ENCODE measurements at regions not wholly inside any gene's neighbourhood (a gene's known extent, or its start where the extent isn't known, plus 50 kb on each side); places are given as distances from the start of the nearest gene placed in this dataset.

DNA sequence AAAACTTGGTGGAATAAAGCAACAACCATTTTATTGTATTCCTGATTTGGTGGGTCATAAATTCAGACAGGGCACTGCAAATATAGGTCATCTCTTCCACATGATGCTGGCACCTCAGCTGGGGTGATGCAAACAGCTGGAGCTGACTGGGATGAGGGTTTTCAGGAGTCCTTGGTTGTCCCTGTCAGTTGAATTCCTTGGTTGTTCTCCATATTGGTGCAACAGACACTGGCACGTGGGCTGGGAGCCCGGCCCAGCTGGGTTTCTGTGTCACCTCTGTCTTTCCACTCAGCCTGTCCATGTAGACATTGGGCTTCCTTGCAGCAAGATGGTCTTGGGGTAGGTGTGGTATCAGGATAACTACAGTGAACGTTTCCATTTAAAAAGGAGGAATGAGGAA lies 518.0 kb upstream of the MEF2C start:
- no peak overlapping the region for H3K4me3 Mint-ChIP-seq (ENCODE audit: unreplicated experiment)
- TF ChIP-seq, protein P1, sequence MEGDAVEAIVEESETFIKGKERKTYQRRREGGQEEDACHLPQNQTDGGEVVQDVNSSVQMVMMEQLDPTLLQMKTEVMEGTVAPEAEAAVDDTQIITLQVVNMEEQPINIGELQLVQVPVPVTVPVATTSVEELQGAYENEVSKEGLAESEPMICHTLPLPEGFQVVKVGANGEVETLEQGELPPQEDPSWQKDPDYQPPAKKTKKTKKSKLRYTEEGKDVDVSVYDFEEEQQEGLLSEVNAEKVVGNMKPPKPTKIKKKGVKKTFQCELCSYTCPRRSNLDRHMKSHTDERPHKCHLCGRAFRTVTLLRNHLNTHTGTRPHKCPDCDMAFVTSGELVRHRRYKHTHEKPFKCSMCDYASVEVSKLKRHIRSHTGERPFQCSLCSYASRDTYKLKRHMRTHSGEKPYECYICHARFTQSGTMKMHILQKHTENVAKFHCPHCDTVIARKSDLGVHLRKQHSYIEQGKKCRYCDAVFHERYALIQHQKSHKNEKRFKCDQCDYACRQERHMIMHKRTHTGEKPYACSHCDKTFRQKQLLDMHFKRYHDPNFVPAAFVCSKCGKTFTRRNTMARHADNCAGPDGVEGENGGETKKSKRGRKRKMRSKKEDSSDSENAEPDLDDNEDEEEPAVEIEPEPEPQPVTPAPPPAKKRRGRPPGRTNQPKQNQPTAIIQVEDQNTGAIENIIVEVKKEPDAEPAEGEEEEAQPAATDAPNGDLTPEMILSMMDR (IDR thresholded peaks at IDR 0.05): no peak
- H3K27ac Mint-ChIP-seq (ENCODE audit: unreplicated experiment): no peak overlapping the region
- H3K4me1 Mint-ChIP-seq (ENCODE audit: unreplicated experiment): peaks cover 7% of the 10 kb centered on the region
- no peak for DNase-seq (ENCODE audit: extremely low spot score, unreplicated experiment)
- no peaks in the 10 kb centered on the region for H3K9me3 Mint-ChIP-seq (ENCODE audit: unreplicated experiment)
- H3K27me3 Mint-ChIP-seq (ENCODE audit: unreplicated experiment): no peaks in the 10 kb centered on the region
- H3K36me3 Mint-ChIP-seq (ENCODE audit: unreplicated experiment): no peaks in the 10 kb centered on the region

GRCh38 chr5:89399548-89399947 lies 516.6 kb upstream of the MEF2C start:
- Mint-ChIP-seq H3K36me3 (ENCODE audit: unreplicated experiment) (no peaks in the 10 kb centered on the region), H3K27me3 (ENCODE audit: unreplicated experiment) (no peaks in the 10 kb centered on the region), H3K4me1 (ENCODE audit: unreplicated experiment) (peaks cover 7% of the 10 kb centered on the region), H3K4me3 (ENCODE audit: unreplicated experiment) (no peak overlapping the region), H3K9me3 (ENCODE audit: unreplicated experiment) (no peaks in the 10 kb centered on the region), H3K27ac (ENCODE audit: unreplicated experiment) (no peak overlapping the region)
- DNase-seq (ENCODE audit: extremely low spot score, unreplicated experiment): no peak
- TF ChIP-seq, protein P1 (IDR thresholded peaks at IDR 0.05): no peak

- H3K36me3 Mint-ChIP-seq (ENCODE audit: unreplicated experiment): no peaks in the 10 kb centered on the region
- H3K27ac Mint-ChIP-seq (ENCODE audit: unreplicated experiment): no peak overlapping the region
- H3K9me3 Mint-ChIP-seq (ENCODE audit: unreplicated experiment): no peaks in the 10 kb centered on the region
Measured at GRCh38 chr5:89397096-89397495, 514.1 kb upstream of the MEF2C start.

DNA sequence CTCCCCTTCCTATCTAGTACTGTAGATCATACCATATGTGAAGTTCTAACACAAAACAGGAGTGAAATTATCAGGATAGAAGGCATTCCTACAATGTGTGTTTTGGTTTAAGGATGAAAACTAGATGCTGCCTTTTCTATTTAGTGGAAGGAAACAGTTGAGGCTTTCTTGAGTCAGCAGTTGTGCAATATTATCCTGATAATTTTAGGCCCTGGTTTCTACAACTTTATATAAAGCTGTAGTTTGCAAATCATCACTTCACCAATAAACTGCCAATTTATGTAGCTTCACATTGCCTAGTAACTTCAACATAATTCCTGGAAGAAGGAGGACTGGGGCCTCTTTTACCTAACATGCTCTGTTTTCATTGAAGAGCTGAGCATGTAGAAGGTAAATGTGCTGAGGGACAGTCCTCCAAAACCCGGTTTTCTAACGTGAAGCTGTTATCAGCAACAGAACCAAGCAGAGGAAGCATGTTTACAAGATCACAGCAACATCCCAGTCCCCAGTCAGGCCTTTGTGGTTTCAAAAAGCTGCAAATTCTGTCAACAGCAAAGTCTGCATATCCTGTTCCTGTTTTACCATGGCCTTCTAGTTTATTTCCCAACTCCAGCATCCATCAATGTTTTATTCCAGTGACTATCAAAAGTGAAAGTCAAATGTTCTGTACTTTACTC lies 513.4 kb upstream of the MEF2C start:
- no peaks in the 10 kb centered on the region for H3K9me3 Mint-ChIP-seq (ENCODE audit: unreplicated experiment)

More at GRCh38 chr5:89397096-89397495, 514.1 kb upstream of the MEF2C start:
- no peaks in the 10 kb centered on the region for H3K27me3 Mint-ChIP-seq (ENCODE audit: unreplicated experiment)
- TF ChIP-seq, protein P1 (IDR thresholded peaks at IDR 0.05): no peak
- no peak for DNase-seq (ENCODE audit: extremely low spot score, unreplicated experiment)
- H3K4me1 Mint-ChIP-seq (ENCODE audit: unreplicated experiment): peaks cover 7% of the 10 kb centered on the region
- no peak overlapping the region for H3K4me3 Mint-ChIP-seq (ENCODE audit: unreplicated experiment)

DNA sequence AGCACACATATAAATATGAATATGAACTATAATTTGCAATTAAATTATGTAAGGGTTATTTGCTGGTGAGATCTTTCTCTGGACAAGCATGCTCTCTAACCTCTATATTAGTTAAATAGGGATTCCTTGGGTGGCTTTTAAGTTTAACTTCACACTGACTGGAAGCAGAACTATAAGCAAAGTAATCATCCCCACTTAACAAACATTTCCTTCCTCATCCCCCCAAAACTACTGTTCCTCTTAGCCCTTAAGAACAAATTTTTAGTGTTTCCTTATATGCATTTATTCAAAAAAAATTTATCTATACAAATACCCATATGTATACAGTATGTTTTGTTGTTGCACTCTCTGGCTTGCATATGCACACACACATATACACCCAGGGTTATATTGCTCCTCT lies 512.1 kb upstream of the MEF2C start:
- Mint-ChIP-seq H3K36me3 (ENCODE audit: unreplicated experiment) (no peaks in the 10 kb centered on the region), H3K4me1 (ENCODE audit: unreplicated experiment) (peaks cover 7% of the 10 kb centered on the region), H3K9me3 (ENCODE audit: unreplicated experiment) (no peaks in the 10 kb centered on the region), H3K27ac (ENCODE audit: unreplicated experiment) (no peak overlapping the region), H3K4me3 (ENCODE audit: unreplicated experiment) (no peak overlapping the region), H3K27me3 (ENCODE audit: unreplicated experiment) (no peaks in the 10 kb centered on the region)
- TF ChIP-seq, protein P1 (IDR thresholded peaks at IDR 0.05): no peak
- no peak for DNase-seq (ENCODE audit: extremely low spot score, unreplicated experiment)

More for the DNA sequence above, 513.4 kb upstream of the MEF2C start:
- TF ChIP-seq, protein P1 (IDR thresholded peaks at IDR 0.05): no peak
- Mint-ChIP-seq H3K27me3 (ENCODE audit: unreplicated experiment) (no peaks in the 10 kb centered on the region), H3K36me3 (ENCODE audit: unreplicated experiment) (no peaks in the 10 kb centered on the region), H3K4me1 (ENCODE audit: unreplicated experiment) (peaks cover 7% of the 10 kb centered on the region), H3K4me3 (ENCODE audit: unreplicated experiment) (no peak overlapping the region), H3K27ac (ENCODE audit: unreplicated experiment) (no peak overlapping the region)
- no peak for DNase-seq (ENCODE audit: extremely low spot score, unreplicated experiment)
